Stomach (tissue), 8 donors: ENCODE measurements at regions not wholly inside any gene's neighbourhood (a gene's known extent, or its start where the extent isn't known, plus 50 kb on each side); places are given as distances from the start of the nearest gene placed in this dataset.
A peak's percentile ranks its signal among the peaks of the same experiment; 100 is the strongest.

Experiments used
- DNase-seq, 2 donors: peaks; one replicate each; pipeline versions ENCODE4 v3.0.0 to v3.0.0-alpha.2; 2013 to 2019
- H3K27ac ChIP-seq, 5 donors: fragments of 200-600 bp in 4 of 5; sonication (generic) in 4 of 5; one replicate each; pipeline ENCODE4 v1.5.1; 2013 to 2019; ENCODE audit warnings: mild to moderate bottlenecking in 1 of 5, moderate library complexity in 1 of 5
- H3K27me3 ChIP-seq, 3 donors: fragments of 200-600 bp; sonication (generic); one replicate each; pipeline ENCODE4 v1.5.1; 2017 to 2019; ENCODE audit warnings: mixed run types in 1 of 3
- H3K36me3 ChIP-seq, 4 donors: fragments of 200-600 bp; sonication (generic); 1 replicate in 3 of 4; 2 replicates in 1 of 4; pipeline ENCODE4 v1.5.1; 2016 to 2019
- H3K4me1 ChIP-seq, 4 donors: fragments of 200-600 bp; sonication (generic); one replicate each; pipeline ENCODE4 v1.5.1; 2016 to 2019
- H3K4me3 ChIP-seq, 4 donors: fragments of 200-600 bp; sonication (generic) in 3 of 4; one replicate each; pipeline ENCODE4 v1.5.1; 2016 to 2019; ENCODE audit warnings: mild to moderate bottlenecking in 1 of 4
- H3K9me3 ChIP-seq, 4 donors: fragments of 200-600 bp; sonication (generic); one replicate each; pipeline ENCODE4 v1.5.1; 2016 to 2019
- CTCF ChIP-seq, 7 experiments: fragments of 450-650 bp in 4 of 7; fragments of 200-600 bp in 3 of 7; sonication (generic) in 3 of 7; IDR thresholded peaks; one replicate each; pipeline ENCODE4 v1.5.1; 2016 to 2019; ENCODE audit warnings: antibody characterized with exemption in 7 of 7, control low read depth in 2 of 7, mild to moderate bottlenecking in 1 of 7
- EP300 ChIP-seq: sonication (generic); formaldehyde crosslinking; IDR thresholded peaks from one replicate; pipeline ENCODE4 v1.6.1; 2017; ENCODE audit warnings: antibody characterized with exemption
- POLR2A ChIP-seq, 4 donors: fragments of 450-650 bp; IDR thresholded peaks; one replicate each; pipeline ENCODE4 v1.6.1; 2016; ENCODE audit warnings: antibody characterized with exemption in 4 of 4, control low read depth in 2 of 4, mild to moderate bottlenecking in 1 of 4, moderate library complexity in 1 of 4
- POLR2AphosphoS5 ChIP-seq, 3 donors: sonication (generic); formaldehyde crosslinking; IDR thresholded peaks; one replicate each; pipeline ENCODE4 v1.6.1; 2016; ENCODE audit warnings: antibody characterized with exemption in 3 of 3
- WGBS, 5 donors: extraction: QIAGEN DNeasy Blood & Tissue Kit in 3 of 5; methylation state at CpG; one replicate each; pipeline versions ENCODE4 v1.1.5 to v1.1.7; 2013 to 2018; 5-methylcytosine and 5-hydroxymethylcytosine counted together
- intact Hi-C: fragments of 100-400 bp; cut with DNase I; formaldehyde crosslinking; loops from one replicate; pipeline ENCODE4 v1.15.1; 2023; ENCODE audit warnings: low total_unique reads
- donor health status: healthy with polysubstance abuse.
- donor health status: Bipolar disorder and iron deficiency.
- donor health status: healthy.

GRCh38 chr4:123609829-123610228, 213.2 kb downstream of the SPRY1 start:
- H3K4me1 ChIP-seq = peaks cover 0 to 4% (median 1%) of the 10 kb centered on the region in 4 donors
- intact Hi-C loops = no loop called here
- H3K4me3 ChIP-seq = no peak overlapping the region
- no peaks in the 10 kb centered on the region for H3K9me3 ChIP-seq
- H3K27me3 ChIP-seq = no peaks in the 10 kb centered on the region
- DNase-seq = no peak
- TF ChIP-seq EP300 (no peak), CTCF (IDR thresholded peaks at IDR 0.05) (no peak), POLR2A (IDR thresholded peaks at IDR 0.05) (no peak), POLR2AphosphoS5 (IDR thresholded peaks at IDR 0.05) (no peak)
- WGBS, 5 donors = 32 to 57% (median 50%) methylated on average over 1 of the region's 1 CpG
- no peaks in the 10 kb centered on the region for H3K36me3 ChIP-seq
- no peak overlapping the region for H3K27ac ChIP-seq

GRCh38 chr4:123613586-123614344, 217.2 kb downstream of the SPRY1 start:
- Histone ChIP-seq H3K27ac (peak overlapping the region in 1 of 5 donors; percentile 11), H3K9me3 (no peaks in the 10 kb centered on the region), H3K4me1 (peaks cover 0 to 36% (median 17%) of the 10 kb centered on the region in 4 donors), H3K36me3 (no peaks in the 10 kb centered on the region), H3K4me3 (no peak overlapping the region), H3K27me3 (no peaks in the 10 kb centered on the region)
- WGBS, 5 donors = 84 to 92% (median 90%) methylated on average over 9 of the region's 9 CpGs
- DNase-seq = no peak
- intact Hi-C loops = no loop called here
- TF ChIP-seq CTCF (IDR thresholded peaks at IDR 0.05) (no peak), EP300 (no peak), POLR2A (IDR thresholded peaks at IDR 0.05) (no peak), POLR2AphosphoS5 (IDR thresholded peaks at IDR 0.05) (no peak)

- Histone ChIP-seq H3K27me3 (no peaks in the 10 kb centered on the region), H3K27ac (peak overlapping the region in 1 of 5 donors; percentile 70), H3K4me1 (peaks cover 0 to 53% (median 27%) of the 10 kb centered on the region in 4 donors), H3K36me3 (no peaks in the 10 kb centered on the region), H3K4me3 (no peak overlapping the region), H3K9me3 (no peaks in the 10 kb centered on the region)
- 83 to 91% (median 87%) methylated on average over 2 of the region's 2 CpGs for WGBS, 5 donors
- TF ChIP-seq EP300 (no peak), CTCF (IDR thresholded peaks at IDR 0.05) (no peak), POLR2A (IDR thresholded peaks at IDR 0.05) (no peak), POLR2AphosphoS5 (IDR thresholded peaks at IDR 0.05) (no peak)
- intact Hi-C loops = no loop called here
- no peak for DNase-seq
Measured at GRCh38 chr4:123615901-123616300, 219.3 kb downstream of the SPRY1 start.

- H3K36me3 ChIP-seq = no peaks in the 10 kb centered on the region
- no peaks in the 10 kb centered on the region for H3K27me3 ChIP-seq
- H3K4me1 ChIP-seq = peaks cover 0 to 63% (median 32%) of the 10 kb centered on the region in 4 donors
- no peak overlapping the region for H3K4me3 ChIP-seq
- 45 to 67% (median 64%) methylated on average over 6 of the region's 6 CpGs for WGBS, 5 donors
- DNase-seq = peak; percentile 29 to 93
- H3K9me3 ChIP-seq = no peaks in the 10 kb centered on the region
- peak overlapping the region in 4 of 5 donors; percentile 11 to 70 (median 24) for H3K27ac ChIP-seq
- TF ChIP-seq POLR2AphosphoS5 (IDR thresholded peaks at IDR 0.05) (peak in 2 of 3 donors; percentile 7 to 14), CTCF (IDR thresholded peaks at IDR 0.05) (no peak)
- intact Hi-C loops = no loop called here
Measured at GRCh38 chr4:123616951-123617461, 220.4 kb downstream of the SPRY1 start.
